ENCODE measurements at regions not wholly inside any gene's neighbourhood (a gene's known extent, or its start where the extent isn't known, plus 50 kb on each side); places are given as distances from the start of the nearest gene placed in this dataset.

- no peak for TF ChIP-seq CTCF (IDR thresholded peaks at IDR 0.05; ENCODE audit: low read depth, low read length, missing input control)
- TF ChIP-seq REST (IDR thresholded peaks at IDR 0.05): no peak
- no peak for TF ChIP-seq YY1 (IDR thresholded peaks at IDR 0.05)
Observed at GRCh38 chr3:106768941-106769480, 608.2 kb upstream of the CCDC54 start.

Data from liver (tissue), 2 donors.